ENCODE measurements at regions not wholly inside any gene's neighbourhood (a gene's known extent, or its start where the extent isn't known, plus 50 kb on each side); places are given as distances from the start of the nearest gene placed in this dataset.

- no peak for TF ChIP-seq POLR2AphosphoS5 (IDR thresholded peaks at IDR 0.05; ENCODE audit: low read depth, low read length)
- no peak for TF ChIP-seq POLR2A (IDR thresholded peaks at IDR 0.05; ENCODE audit: low read depth, low read length)
Measured at GRCh38 chr6:6907286-6907685, 200.5 kb upstream of the RREB1 start.

Data from GM12892 (cell line).